22Rv1 (cell line): ENCODE measurements at regions not wholly inside any gene's neighbourhood (a gene's known extent, or its start where the extent isn't known, plus 50 kb on each side); places are given as distances from the start of the nearest gene placed in this dataset.

ENCODE experiments used
- CTCF ChIP-seq: fragments of 450-650 bp; IDR thresholded peaks from 2 replicates; pipeline ENCODE4 v1.5.1; 2017; ENCODE audit warnings: mild to moderate bottlenecking
- ZFX ChIP-seq: fragments of 450-650 bp; IDR thresholded peaks from 2 replicates; pipeline ENCODE4 v1.6.1; 2017; ENCODE audit warnings: antibody characterized with exemption, borderline replicate concordance

GRCh38 chr6:24057030-24057429, 69.0 kb upstream of the NRSN1 start:
- TF ChIP-seq CTCF (no peak), ZFX (no peak)
